ENCODE measurements at regions not wholly inside any gene's neighbourhood (a gene's known extent, or its start where the extent isn't known, plus 50 kb on each side); places are given as distances from the start of the nearest gene placed in this dataset.
"Not testable (repeated sequence)": the region's sequence is repeated elsewhere in the genome, so short reads cannot be mapped to it uniquely, and the experiment has no call there.

- not testable (repeated sequence) for TF ChIP-seq CTCF (IDR thresholded peaks at IDR 0.05; ENCODE audit: low read depth, low read length, poor library complexity, severe bottlenecking); EZH2phosphoT487 (IDR thresholded peaks at IDR 0.05; ENCODE audit: borderline replicate concordance, low read length)
Measured at GRCh38 chr2:200124665-200125368, 169.4 kb downstream of the MAIP1 start.

Measured in DOHH2 (cell line).